ENCODE measurements at regions not wholly inside any gene's neighbourhood (a gene's known extent, or its start where the extent isn't known, plus 50 kb on each side); places are given as distances from the start of the nearest gene placed in this dataset.

DNA sequence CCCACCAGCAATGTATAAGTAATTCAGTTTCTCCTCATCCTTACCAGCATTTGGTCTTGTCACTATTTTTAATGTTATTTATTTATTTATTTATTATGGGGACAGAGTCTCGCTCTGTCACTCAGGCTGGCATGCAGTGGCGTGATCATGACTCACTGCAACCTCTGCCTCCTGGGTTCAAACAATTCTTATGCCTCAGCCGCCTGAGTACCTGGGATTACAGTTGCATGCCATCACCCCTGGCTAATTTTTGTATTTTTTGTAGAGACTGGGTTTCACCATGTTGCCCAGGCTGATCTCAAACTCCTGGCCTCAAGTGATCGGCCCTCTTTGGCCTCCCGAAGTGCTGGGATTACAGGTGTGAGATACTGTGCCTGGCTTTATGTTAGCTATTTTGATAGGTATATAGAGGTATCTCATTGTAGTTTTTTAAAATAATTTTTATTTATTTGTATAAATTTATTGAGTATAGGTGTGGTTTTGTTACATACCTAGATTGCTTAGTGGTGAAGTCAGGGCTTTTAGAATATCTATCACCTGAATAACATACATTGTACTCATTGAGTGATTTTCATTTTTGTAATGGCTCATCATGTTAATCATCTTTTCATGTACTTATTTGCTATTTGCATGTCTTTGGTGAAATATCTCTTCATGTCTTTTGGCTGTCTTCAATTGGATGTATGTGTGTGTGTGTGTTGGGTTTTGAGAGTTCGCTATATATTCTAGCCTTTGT lies 53.3 kb downstream of the TANC2 start:
- Histone ChIP-seq H3K9me3 (ENCODE audit: control insufficient read depth, insufficient read depth, low read length) (peaks cover 3% of the 10 kb centered on the region; the same call in 1 of the 2 replicates), H4K20me1 (ENCODE audit: control insufficient read depth, insufficient read depth, low read depth, low read length) (no peaks in the 10 kb centered on the region), H3K4me1 (ENCODE audit: control insufficient read depth, low read length) (no peaks in the 10 kb centered on the region), H3K36me3 (ENCODE audit: control insufficient read depth, low read length) (no peaks in the 10 kb centered on the region), H3K27me3 (ENCODE audit: control insufficient read depth, low read length) (0 out of 2 replicates have a peak, but pooled peaks cover 2% of the 10 kb centered on the region), H3K4me3 (ENCODE audit: low read length) (no peak overlapping the region), H3K27ac (ENCODE audit: low read depth, low read length) (no peak overlapping the region), H3F3A (ENCODE audit: control insufficient read depth, insufficient read depth) (no peaks in the 10 kb centered on the region), H3K79me2 (ENCODE audit: control insufficient read depth, low read length) (no peaks in the 10 kb centered on the region), H3K4me2 (ENCODE audit: low read length) (no peak overlapping the region), H3K9me2 (replicated peaks; ENCODE audit: control insufficient read depth, low read length) (no peaks in the 10 kb centered on the region)
- TF ChIP-seq EZH2phosphoT487 (IDR thresholded peaks at IDR 0.05; ENCODE audit: borderline replicate concordance, low read length), result no peak
- TF ChIP-seq, protein P1, sequence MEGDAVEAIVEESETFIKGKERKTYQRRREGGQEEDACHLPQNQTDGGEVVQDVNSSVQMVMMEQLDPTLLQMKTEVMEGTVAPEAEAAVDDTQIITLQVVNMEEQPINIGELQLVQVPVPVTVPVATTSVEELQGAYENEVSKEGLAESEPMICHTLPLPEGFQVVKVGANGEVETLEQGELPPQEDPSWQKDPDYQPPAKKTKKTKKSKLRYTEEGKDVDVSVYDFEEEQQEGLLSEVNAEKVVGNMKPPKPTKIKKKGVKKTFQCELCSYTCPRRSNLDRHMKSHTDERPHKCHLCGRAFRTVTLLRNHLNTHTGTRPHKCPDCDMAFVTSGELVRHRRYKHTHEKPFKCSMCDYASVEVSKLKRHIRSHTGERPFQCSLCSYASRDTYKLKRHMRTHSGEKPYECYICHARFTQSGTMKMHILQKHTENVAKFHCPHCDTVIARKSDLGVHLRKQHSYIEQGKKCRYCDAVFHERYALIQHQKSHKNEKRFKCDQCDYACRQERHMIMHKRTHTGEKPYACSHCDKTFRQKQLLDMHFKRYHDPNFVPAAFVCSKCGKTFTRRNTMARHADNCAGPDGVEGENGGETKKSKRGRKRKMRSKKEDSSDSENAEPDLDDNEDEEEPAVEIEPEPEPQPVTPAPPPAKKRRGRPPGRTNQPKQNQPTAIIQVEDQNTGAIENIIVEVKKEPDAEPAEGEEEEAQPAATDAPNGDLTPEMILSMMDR (IDR thresholded peaks at IDR 0.05; ENCODE audit: low read depth, low read length, poor library complexity, severe bottlenecking), result no peak

DNA sequence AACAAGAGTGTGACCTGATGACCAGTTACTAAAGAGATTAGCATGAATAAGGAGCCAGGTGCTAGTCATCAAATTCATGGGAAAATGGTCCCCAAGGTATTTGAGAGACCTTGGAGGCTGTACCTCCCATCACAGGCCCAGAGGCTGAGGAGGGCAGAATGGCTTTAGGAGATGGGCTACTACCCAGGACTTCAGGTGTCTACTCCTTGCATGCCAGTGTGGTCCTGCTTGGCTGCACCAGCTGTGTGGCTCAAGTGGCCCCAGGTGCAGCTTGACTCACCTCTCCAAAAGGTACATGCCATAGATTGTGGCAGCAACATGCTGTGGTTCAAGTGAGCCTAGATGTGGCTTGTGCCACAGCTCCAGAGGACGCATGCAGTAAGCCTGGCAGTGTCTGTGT lies 56.5 kb downstream of the TANC2 start:
- no peaks in the 10 kb centered on the region for H3K79me2 ChIP-seq (ENCODE audit: control insufficient read depth, low read length)

DNA sequence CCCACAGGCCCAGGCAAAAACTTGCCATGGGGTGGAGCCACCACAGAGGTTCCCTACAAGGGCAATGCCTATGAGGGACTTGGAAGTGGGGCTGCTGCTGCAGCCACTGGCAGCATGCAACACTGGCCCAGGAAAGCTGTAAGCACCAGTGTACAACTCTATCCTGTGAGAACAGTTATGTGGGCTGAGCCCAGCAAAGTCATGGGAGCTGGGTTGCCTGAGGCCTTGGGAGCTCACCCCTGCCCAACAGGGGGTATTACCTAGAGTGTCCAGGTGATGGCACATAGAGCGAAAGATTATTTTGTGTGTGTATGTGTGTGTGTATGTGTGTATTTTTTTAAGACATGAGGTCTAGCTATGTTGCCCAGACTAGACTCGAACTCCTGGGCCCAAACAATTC lies 57.0 kb downstream of the TANC2 start:
- H3K9me2 ChIP-seq (replicated peaks; ENCODE audit: control insufficient read depth, low read length), result no peaks in the 10 kb centered on the region
- H3K4me3 ChIP-seq (ENCODE audit: low read length), result no peak overlapping the region
- H3F3A ChIP-seq (ENCODE audit: control insufficient read depth, insufficient read depth), result no peaks in the 10 kb centered on the region
- H4K20me1 ChIP-seq (ENCODE audit: control insufficient read depth, insufficient read depth, low read depth, low read length), result no peaks in the 10 kb centered on the region
- 0 out of 2 replicates have a peak, but pooled peaks cover 2% of the 10 kb centered on the region for H3K27me3 ChIP-seq (ENCODE audit: control insufficient read depth, low read length)
- H3K79me2 ChIP-seq (ENCODE audit: control insufficient read depth, low read length), result no peaks in the 10 kb centered on the region
- H3K9me3 ChIP-seq (ENCODE audit: control insufficient read depth, insufficient read depth, low read length), result peaks cover 3% of the 10 kb centered on the region
- H3K4me1 ChIP-seq (ENCODE audit: control insufficient read depth, low read length), result peaks cover 7% of the 10 kb centered on the region; the same call in 1 of the 2 replicates
- H3K36me3 ChIP-seq (ENCODE audit: control insufficient read depth, low read length), result no peaks in the 10 kb centered on the region
- no peak overlapping the region for H3K4me2 ChIP-seq (ENCODE audit: low read length)
- no peak for TF ChIP-seq EZH2phosphoT487 (IDR thresholded peaks at IDR 0.05; ENCODE audit: borderline replicate concordance, low read length)
- no peak overlapping the region for H3K27ac ChIP-seq (ENCODE audit: low read depth, low read length)

More for the DNA sequence above, 56.5 kb downstream of the TANC2 start:
- H3K27me3 ChIP-seq (ENCODE audit: control insufficient read depth, low read length), result 0 out of 2 replicates have a peak, but pooled peaks cover 2% of the 10 kb centered on the region
- H3K4me2 ChIP-seq (ENCODE audit: low read length), result no peak overlapping the region
- H3F3A ChIP-seq (ENCODE audit: control insufficient read depth, insufficient read depth), result no peaks in the 10 kb centered on the region
- TF ChIP-seq, protein P1 (IDR thresholded peaks at IDR 0.05; ENCODE audit: low read depth, low read length, poor library complexity, severe bottlenecking), result no peak
- no peak for TF ChIP-seq EZH2phosphoT487 (IDR thresholded peaks at IDR 0.05; ENCODE audit: borderline replicate concordance, low read length)
- peaks cover 4% of the 10 kb centered on the region; the same call in 1 of the 2 replicates for H3K4me1 ChIP-seq (ENCODE audit: control insufficient read depth, low read length)
- no peak overlapping the region for H3K4me3 ChIP-seq (ENCODE audit: low read length)
- H3K9me3 ChIP-seq (ENCODE audit: control insufficient read depth, insufficient read depth, low read length), result peaks cover 3% of the 10 kb centered on the region
- H3K36me3 ChIP-seq (ENCODE audit: control insufficient read depth, low read length), result no peaks in the 10 kb centered on the region
- H4K20me1 ChIP-seq (ENCODE audit: control insufficient read depth, insufficient read depth, low read depth, low read length), result no peaks in the 10 kb centered on the region
- no peaks in the 10 kb centered on the region for H3K9me2 ChIP-seq (replicated peaks; ENCODE audit: control insufficient read depth, low read length)
- H3K27ac ChIP-seq (ENCODE audit: low read depth, low read length), result no peak overlapping the region

DNA sequence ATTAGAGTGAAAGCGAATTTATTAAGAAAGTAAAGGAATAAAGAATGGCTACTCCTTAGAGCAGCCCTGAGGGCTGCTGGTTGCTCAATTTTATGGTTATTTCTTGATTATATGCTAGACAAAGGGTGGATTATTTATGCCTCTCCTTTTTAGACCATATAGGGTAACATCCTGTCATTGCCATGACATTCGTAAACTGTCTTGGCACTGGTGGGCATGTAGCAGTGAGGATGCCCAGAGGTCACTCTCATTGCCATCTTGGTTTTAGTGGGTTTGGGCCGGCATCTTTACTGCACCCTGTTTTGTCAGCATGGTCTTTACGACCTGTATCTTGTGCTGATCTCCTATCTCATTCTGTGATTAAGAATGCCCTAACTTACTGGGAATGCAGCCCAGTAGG lies 58.2 kb downstream of the TANC2 start:
- Histone ChIP-seq H3K4me1 (ENCODE audit: control insufficient read depth, low read length) (peaks cover 13% of the 10 kb centered on the region), H3K36me3 (ENCODE audit: control insufficient read depth, low read length) (no peaks in the 10 kb centered on the region), H3F3A (ENCODE audit: control insufficient read depth, insufficient read depth) (no peaks in the 10 kb centered on the region), H3K79me2 (ENCODE audit: control insufficient read depth, low read length) (no peaks in the 10 kb centered on the region), H3K4me3 (ENCODE audit: low read length) (no peak overlapping the region), H3K9me2 (replicated peaks; ENCODE audit: control insufficient read depth, low read length) (no peaks in the 10 kb centered on the region), H4K20me1 (ENCODE audit: control insufficient read depth, insufficient read depth, low read depth, low read length) (no peaks in the 10 kb centered on the region), H3K4me2 (ENCODE audit: low read length) (no peak overlapping the region), H3K27me3 (ENCODE audit: control insufficient read depth, low read length) (0 out of 2 replicates have a peak, but pooled peaks cover 2% of the 10 kb centered on the region), H3K9me3 (ENCODE audit: control insufficient read depth, insufficient read depth, low read length) (peaks cover 3% of the 10 kb centered on the region), H3K27ac (ENCODE audit: low read depth, low read length) (no peak overlapping the region)
- TF ChIP-seq, protein P1 (IDR thresholded peaks at IDR 0.05; ENCODE audit: low read depth, low read length, poor library complexity, severe bottlenecking), result no peak
- no peak for TF ChIP-seq EZH2phosphoT487 (IDR thresholded peaks at IDR 0.05; ENCODE audit: borderline replicate concordance, low read length)
